IPS-NIHi11 (cell line): ENCODE measurements at regions not wholly inside any gene's neighbourhood (a gene's known extent, or its start where the extent isn't known, plus 50 kb on each side); places are given as distances from the start of the nearest gene placed in this dataset.
A peak's percentile ranks its signal among the peaks of the same experiment; 100 is the strongest.
"Not testable (repeated sequence)": the region's sequence is repeated elsewhere in the genome, so short reads cannot be mapped to it uniquely, and the experiment has no call there.

Source experiments
- DNase-seq: peaks from one replicate; pipeline ENCODE4 v3.0.0; 2012; ENCODE audit warnings: mixed read lengths, low spot score

GRCh38 chr4:179692222-179692621, 2250.0 kb upstream of the AGA start:
- no peak for DNase-seq

DNA sequence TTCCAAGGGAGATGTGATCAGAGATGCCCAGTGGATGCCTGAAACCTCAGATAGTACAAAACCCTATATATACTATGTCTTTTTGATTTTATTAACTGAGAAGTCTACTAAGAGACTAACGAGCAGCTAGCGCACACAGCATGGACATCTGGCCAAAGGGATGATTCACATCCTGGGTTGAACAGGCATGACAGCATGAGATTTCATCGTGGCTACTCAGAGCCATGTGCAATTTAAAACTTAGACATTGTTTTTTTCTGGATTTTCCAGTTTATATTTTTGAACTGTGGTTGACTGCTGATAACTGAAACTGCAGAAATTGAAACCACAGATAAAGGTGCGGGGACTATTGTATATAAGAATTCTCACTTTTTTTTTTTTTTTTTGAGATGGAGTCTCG, 2252.9 kb upstream of the AGA start:
- DNase-seq: no peak

DNA sequence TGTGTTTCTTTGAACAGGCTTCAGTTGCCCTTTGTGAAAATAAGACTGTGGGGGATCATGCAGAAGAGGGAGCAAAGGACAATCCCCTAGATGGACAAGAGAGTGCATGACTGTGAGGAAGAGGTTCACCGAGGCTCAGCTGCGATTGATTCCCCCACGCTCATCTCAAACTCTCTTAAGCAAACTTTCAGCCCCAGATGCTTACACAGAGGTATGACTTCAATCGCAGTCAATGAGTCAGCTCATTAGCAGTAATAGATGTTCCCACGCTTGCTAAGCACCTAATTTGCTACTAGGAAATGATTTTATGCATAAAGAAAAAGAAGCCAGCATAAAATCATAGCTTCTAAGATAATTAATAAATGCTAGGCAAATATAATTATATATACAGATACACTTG, 2256.1 kb upstream of the AGA start:
- DNase-seq: no peak

DNA sequence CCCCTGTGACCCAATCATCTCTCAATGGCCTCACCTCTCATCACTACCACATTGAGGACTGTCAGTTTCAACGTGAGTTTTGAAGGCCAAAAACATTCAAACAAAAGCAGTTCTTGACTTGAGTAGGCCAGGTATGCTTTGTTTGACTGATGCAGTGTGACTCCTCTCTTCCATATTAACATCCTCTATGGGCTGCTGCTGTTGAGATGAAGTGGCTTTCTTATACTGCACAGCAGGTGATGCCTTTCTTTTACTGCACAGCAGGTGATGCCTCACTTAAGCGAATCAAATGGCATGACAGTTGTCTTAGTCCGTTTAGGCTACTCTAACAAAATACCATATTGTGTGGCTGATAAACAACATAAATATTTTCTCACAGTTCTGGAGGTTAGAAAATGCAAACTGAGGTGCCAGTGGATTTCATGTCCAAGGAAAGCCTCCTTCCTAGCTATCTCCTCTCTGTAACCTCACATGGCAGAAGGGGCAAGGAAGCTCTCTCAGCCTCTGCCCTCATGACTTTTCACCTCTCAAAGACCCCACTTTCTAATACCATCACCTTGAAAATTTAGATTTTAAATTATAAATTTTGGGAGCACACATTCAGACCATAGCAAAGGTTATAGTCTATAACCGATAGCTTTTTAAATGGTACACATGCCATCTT, 2267.9 kb upstream of the AGA start:
- peak; percentile 26 for DNase-seq

GRCh38 chr4:179719766-179720450, 2277.7 kb upstream of the AGA start:
- DNase-seq: no peak

DNA sequence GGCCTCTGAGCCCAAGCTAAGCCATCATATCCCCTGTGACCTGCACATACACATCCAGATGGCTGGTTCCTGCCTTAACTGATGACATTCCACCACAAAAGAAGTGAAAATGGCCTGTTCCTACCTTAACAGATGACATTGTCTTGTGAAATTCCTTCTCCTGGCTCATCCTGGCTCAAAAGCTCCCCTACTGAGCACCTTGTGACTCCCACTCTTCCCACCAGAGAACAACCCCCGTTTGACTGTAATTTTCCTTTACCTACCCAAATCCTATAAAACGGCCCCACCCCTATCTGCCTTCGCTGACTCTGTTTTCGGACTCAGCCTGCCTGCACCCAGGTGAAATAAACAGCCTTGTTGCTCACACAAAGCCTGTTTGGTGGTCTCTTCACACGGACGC, 2284.3 kb upstream of the AGA start:
- DNase-seq: not testable (repeated sequence)

GRCh38 chr4:179728305-179728704, 2286.1 kb upstream of the AGA start:
- DNase-seq: no peak

DNA sequence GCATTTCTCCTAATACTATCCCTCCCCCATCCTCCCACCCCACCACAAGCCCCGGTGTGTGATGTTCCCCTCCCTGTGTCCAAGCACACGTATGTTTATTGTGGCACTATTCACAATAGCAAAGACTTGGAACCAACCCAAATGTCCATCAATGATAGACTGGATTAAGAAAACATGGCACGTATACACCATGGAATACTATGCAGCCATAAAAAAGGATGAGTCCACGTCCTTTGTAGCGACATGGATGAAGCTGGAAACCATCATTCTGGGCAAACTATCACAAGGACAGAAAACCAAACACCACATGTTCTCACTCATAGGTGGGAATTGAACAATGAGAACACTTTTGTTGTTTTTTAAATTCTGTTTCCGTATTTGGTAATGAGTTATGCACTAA, 2294.6 kb upstream of the AGA start:
- not testable (repeated sequence) for DNase-seq

DNA sequence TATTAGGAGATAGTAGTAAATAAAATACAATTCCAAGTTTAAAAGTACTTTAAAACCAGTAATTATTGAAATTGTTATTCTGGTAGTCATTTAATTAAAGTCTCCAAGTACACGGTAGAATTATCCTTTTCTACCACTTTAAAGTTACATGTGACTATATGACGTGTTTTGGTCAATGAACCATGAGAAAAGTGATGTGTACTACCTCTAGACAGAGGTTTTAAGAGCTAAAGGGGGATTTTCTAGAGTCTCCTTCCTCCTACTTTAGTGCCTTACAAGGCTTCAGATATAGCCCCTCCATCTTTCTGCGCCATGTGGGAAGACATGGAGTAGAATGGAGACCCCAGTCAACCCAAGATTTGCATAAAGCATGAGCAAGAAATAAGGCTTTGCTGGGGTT, 2296.6 kb upstream of the AGA start:
- no peak for DNase-seq

DNA sequence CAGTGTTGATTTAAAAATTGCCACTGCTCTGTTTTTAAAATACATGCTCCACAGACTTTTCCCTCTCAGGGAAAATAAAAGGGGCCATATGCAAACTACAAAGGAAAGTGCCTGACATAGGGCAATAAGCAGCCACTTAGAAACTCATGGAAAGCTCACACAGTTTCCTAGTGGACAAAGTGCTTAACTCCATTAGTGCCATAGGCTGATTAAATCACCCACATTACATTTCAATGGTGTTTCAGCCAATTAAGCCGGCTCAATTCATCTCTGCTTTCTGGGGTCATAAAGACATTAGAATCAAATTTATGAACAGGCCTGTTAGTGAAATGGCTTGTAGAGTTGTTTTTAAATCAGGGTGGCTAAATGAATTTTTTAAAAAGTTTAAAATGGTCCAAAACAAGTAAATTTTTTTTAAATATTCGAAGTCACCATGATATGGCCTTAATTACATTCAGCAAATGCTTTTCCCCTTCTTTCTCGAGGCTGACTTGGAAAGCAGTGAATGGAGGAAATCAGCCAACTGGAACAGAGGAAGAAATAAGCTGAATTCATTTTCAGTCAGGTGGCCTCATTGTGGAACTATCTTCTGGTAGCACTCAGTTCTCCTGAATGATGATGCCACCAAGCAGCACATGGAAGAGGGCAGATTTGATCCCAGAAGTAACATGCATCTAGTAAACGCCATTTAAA, 2305.1 kb upstream of the AGA start:
- no peak for DNase-seq

- no peak for DNase-seq
Observed at GRCh38 chr4:179748837-179749236, 2306.6 kb upstream of the AGA start.

GRCh38 chr4:179750374-179750773, 2308.1 kb upstream of the AGA start:
- no peak for DNase-seq

- no peak for DNase-seq
Observed at GRCh38 chr4:179751669-179752068, 2309.4 kb upstream of the AGA start.

GRCh38 chr4:179755322-179755721, 2313.1 kb upstream of the AGA start:
- DNase-seq: peak; percentile 31

DNA sequence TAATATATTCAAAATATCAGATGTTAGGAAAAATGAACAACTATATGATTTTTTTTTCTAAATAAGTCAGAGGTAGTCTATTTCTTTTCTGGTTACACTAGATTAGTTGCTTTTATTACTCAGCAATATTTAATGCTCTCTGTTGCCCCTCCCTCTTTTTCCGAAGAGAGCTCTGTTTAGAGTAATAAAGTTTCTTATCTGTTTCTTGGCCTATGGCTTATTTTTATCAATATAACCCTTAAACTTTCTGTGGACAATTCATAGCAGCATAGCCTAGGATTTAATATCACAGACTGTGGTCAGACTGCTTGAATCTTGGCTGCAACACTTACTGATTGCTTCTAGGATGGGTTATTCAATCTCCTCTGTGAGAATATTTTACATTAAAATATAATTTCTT, 2315.4 kb upstream of the AGA start:
- DNase-seq: no peak

DNA sequence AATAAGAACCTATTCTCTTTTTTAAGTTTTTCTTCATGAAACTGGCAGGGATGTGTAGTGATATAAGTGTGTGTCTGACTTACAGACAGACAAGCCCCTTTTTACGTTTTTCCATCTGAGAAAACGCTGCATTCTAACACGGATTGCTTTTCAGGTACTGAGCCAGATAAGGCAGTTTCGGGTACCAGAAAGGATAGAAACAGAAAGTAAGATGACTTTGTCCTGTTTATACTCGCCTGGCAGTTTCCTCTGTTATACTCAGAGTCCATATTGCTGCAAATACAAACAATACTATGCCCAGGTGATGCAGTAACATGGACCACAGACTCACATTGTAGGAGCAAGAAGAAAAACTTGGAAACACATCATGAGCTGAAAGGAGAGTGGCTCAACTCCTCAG, 2320.6 kb upstream of the AGA start:
- DNase-seq: no peak

GRCh38 chr4:179766938-179767337, 2324.7 kb upstream of the AGA start:
- no peak for DNase-seq

- DNase-seq: no peak
Observed at GRCh38 chr4:179768996-179769395, 2326.8 kb upstream of the AGA start.

DNA sequence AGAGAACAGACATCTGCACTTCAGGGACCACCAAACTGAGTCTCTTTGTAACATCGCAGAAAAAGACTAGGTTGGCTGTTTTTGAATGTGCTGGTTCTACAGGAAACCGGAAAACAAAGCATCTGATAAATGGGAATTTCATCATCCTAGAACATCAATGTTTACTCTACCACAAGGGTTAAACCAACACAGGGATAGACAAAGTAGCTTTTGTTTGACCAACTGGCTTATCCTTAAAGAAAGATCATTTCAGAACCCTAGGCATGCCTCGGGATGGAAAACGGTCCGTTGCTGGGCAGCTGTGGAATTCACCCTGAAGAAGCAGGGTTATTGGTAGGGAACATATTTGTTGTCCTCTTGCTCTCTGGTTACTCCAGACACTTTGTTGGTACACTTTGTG, 2355.5 kb upstream of the AGA start:
- DNase-seq: no peak

DNA sequence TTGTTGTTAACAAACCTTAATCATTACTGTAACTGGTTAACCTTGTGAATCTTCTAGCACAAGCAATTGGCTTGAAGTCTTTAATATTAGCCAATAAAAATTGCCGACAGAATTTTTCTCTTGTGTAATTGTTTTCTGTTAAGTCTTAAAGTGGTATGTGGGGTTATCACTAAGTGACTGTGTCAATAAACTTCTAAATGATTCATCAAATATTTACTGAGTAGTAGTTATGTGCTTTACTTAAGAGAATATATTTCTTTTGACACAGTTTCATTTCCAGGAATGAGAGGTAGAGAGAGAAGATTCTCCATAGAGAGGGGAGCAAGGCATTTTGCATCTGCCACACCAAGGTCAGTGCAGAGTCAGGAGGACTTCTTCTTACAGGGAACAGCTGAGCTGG, 2361.6 kb upstream of the AGA start:
- no peak for DNase-seq

GRCh38 chr4:179804440-179804839, 2362.2 kb upstream of the AGA start:
- DNase-seq: no peak

DNA sequence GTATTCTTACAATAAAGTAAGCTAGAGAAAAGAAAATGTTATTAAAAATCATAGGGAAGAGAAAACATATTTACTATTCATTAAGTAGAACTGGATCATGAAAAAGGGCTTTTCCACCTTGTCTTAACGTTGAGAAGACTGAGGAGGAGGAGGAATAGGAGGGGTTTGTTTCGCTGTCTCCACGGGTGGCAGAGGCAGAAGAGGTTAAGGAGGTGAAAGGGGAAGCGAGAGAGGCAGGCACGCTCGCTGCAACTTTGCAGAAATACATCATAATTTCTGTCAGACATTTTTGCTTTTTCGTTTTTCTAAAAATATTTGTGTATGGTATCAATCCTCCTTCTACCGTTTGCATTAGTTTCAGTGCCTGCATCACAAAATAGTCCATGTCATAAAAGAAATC, 2375.1 kb upstream of the AGA start:
- DNase-seq: no peak

GRCh38 chr4:179823342-179823741, 2381.1 kb upstream of the AGA start:
- DNase-seq: no peak

DNA sequence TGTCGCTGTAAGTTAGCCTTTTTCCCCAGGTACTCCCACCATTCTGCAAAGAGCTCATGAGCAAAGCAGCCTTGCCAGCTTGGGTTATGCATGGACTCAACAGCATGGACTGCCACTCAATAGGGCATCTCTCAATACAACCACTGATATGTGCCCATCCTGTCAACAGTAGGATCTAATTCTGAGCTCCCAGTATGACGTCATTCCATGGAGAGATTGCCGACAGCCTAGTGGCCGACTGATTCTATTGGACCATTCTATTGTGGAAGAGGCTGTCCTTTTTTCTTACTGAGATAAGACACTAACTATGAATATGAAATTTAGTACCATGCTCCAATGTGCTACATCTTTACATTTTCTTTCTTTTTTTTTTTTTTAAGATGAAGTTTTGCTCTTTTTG, 2389.0 kb upstream of the AGA start:
- DNase-seq: no peak
